Neural progenitor cell (in vitro differentiated cells): ENCODE measurements at regions not wholly inside any gene's neighbourhood (a gene's known extent, or its start where the extent isn't known, plus 50 kb on each side); places are given as distances from the start of the nearest gene placed in this dataset.

Experiments used
- CTCF ChIP-seq: fragments of 200-600 bp; sonication (generic); IDR thresholded peaks from 2 replicates; pipeline ENCODE4 v1.5.1; 2017; ENCODE audit warnings: antibody characterized with exemption, mild to moderate bottlenecking
- EZH2phosphoT487 ChIP-seq: fragments of 200-600 bp; sonication (generic); IDR thresholded peaks from 2 replicates; pipeline ENCODE4 v1.6.1; 2017; ENCODE audit warnings: antibody characterized with exemption

DNA sequence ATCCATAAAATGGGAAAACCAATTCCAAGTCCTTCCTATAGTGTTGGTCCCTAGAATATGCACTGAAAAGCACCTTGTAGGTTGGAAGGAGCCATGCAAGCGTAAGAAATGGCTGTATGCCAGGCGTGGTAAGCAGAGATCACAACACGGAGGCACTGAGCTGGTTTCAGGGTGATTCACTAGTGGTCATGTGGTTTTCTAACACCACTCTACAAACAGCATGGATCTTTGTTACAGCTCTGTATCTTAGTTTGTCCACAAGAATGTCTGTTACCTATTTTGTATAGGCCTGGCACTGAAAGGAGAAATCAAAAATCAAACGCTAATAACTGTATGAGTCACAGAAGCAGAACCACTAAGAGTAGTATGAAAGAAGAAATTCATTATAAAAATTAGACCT, 71.9 kb downstream of the MAGEB17 start:
- TF ChIP-seq CTCF (no peak), EZH2phosphoT487 (no peak)
